HG02938 (cell line): ENCODE measurements at regions not wholly inside any gene's neighbourhood (a gene's known extent, or its start where the extent isn't known, plus 50 kb on each side); places are given as distances from the start of the nearest gene placed in this dataset.

Experiments used
- ATAC-seq: cut with Tn5 transposase; IDR thresholded peaks from one replicate; pipeline ENCODE4 v1.9.1; 2021; ENCODE audit warnings: mild to moderate bottlenecking, moderate library complexity; ENCODE audit not compliant: unreplicated experiment

- no peak for ATAC-seq
These were observed 86.4 kb downstream of the RBFOX3 start for GRCh38 chr17:79524213-79525187.

GRCh38 chr17:79522414-79522813 is 88.4 kb downstream of the RBFOX3 start:
- no peak for ATAC-seq

DNA sequence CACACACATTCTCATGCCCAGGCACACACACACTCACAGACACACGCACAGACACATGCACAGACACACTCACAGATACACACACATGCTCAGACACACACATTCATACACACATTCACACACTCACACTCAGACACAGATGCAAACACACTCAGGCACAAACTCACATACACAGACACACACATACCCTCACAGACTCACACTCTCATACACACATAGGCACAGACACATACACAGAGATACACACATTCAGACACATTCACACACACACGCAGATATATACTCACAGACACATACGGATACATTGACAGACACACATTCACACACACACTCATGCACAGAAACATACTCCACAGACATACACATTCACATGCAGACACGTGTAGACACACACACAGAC is 89.6 kb downstream of the RBFOX3 start:
- no peak for ATAC-seq

GRCh38 chr17:79520167-79521165 is 90.4 kb downstream of the RBFOX3 start:
- no peak for ATAC-seq

GRCh38 chr17:79519601-79520000 is 91.2 kb downstream of the RBFOX3 start:
- ATAC-seq: no peak

- ATAC-seq: no peak
These were observed 92.0 kb downstream of the RBFOX3 start for GRCh38 chr17:79518585-79519523.

DNA sequence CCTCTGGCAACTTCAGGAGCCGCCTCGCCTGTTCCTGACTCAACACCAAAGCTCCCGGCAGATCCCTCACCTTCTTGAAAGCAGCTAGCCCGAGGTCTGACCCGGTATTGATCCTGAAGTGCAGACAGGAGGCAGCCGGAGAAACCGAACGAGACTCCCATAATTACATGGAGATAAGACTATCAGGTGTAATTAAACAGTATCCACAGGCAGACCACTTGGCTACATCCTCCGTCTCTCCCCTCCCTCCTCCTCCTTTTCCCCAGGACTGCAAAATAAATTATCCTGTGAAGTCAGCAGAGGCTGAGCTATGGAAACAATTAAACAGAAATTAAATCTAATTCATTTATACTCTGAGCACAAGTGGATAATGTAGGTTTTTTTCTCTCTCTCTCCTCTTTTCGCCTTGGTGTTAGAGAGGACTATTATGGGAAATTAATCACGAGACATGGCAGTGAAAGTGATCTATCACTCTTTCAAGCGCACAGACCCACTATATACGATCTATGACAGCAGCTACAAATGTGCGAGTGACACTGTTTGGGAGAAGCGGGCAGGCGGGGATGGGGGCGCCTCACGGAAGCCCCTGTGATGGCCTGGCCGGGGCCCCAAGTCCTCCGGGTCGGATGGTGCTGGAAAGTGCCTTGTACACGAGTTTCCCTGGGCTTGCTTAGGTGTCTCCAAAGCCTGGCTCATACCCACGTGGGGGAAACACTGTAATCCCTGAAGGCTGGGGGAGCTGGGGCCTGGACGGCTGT is 92.8 kb downstream of the RBFOX3 start:
- no peak for ATAC-seq

GRCh38 chr17:79515646-79516571 is 94.9 kb downstream of the RBFOX3 start:
- no peak for ATAC-seq

GRCh38 chr17:79515110-79515509 is 95.7 kb downstream of the RBFOX3 start:
- ATAC-seq: no peak

- ATAC-seq: no peak
These were observed 96.9 kb downstream of the RBFOX3 start for GRCh38 chr17:79513820-79514535.

- ATAC-seq: no peak
These were observed 97.6 kb downstream of the RBFOX3 start for GRCh38 chr17:79513206-79513605.

GRCh38 chr17:79511471-79511870 is 99.4 kb downstream of the RBFOX3 start:
- ATAC-seq: no peak

- no peak for ATAC-seq
These were observed 100.8 kb downstream of the RBFOX3 start for GRCh38 chr17:79510071-79510470.

DNA sequence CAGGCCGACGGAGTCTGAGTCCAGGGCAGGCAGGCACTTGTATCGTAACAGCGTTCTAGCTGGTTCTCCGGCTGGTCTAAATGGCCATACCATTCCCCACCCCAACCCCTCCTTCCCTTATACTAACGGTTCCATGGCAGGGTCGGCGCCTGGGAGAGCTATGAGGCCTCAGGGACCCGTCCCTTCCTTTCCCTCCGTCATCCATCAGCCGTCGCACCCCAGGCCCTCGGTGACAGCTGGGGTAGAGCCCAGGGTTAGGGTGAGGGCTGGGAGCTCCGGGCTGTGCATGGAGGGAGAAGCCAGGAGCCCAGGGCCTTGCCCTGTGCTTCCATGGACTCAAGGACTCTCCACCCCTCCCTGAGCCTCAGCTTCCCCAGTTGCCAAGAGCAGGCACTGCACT is 101.4 kb downstream of the RBFOX3 start:
- ATAC-seq: no peak

DNA sequence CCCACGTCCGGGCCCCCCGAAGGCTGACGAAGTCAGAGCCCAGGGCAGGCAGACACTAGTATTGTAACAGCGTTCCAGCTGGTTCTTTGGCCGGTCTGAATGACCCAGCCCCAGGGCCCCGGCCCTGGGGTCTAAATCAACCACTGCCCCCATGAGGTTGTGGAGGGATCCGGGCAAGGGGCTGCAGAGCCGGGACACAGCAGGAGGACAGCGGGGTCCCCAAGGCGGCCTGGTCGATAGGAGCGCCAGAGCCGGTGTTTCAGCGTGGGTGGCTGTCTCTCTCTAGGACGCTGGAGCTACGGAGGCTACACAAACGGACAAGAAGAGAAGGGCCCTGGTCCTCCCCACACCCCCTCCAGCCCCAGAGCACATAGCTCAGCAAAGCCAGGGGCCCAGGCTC is 101.8 kb downstream of the RBFOX3 start:
- no peak for ATAC-seq

DNA sequence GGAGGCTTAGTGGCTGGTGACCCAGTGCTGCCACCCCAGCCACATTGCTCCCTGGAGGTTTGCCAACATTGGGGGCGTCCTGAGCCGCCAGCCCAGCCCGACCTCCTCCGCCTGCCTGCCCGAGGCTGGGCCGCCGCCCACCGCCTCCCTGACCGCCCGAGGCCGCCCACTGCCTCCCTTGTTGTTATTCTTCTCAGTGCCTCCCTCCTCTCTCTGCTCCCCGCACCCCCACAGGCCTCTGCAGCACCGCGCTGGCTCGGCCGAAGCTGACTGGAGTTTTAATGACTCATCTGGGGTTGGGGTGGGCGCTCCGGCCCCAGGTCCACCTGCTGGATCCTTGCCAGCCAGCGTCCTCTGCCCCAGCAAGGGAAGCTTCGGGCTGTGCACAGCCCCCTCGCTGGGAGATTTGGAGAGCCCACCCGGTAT is 102.5 kb downstream of the RBFOX3 start:
- no peak for ATAC-seq

GRCh38 chr17:79506955-79507354 is 103.9 kb downstream of the RBFOX3 start:
- ATAC-seq: no peak
